H1 (cell line): ENCODE measurements at regions not wholly inside any gene's neighbourhood (a gene's known extent, or its start where the extent isn't known, plus 50 kb on each side); places are given as distances from the start of the nearest gene placed in this dataset.

ENCODE experiments used
- CTCF ChIA-PET: fragments of 300-600 bp; sonication (Branson Sonifier 250); formaldehyde crosslinking; loops from one replicate; lab custom pipeline; 2021; ENCODE audit not compliant: partially characterized antibody; lab: Charles Lee
- POLR2A ChIA-PET: fragments of 300-600 bp; sonication (Branson Sonifier 250); formaldehyde crosslinking; loops from one replicate; lab custom pipeline; 2021; ENCODE audit warnings: inconsistent platforms; ENCODE audit not compliant: partially characterized antibody; lab: Charles Lee
- DNase-seq, 2 experiments: peaks; one replicate each; pipeline versions ENCODE4 v3.0.0 to v3.0.0-alpha.2; 2010 to 2022; ENCODE audit warnings: low spot score in 2 of 2, low read depth in 1 of 2, mixed read lengths in 1 of 2
- FAIRE-seq: peaks from 2 replicates; lab custom pipeline; 2011; peaks lifted over from hg19 to GRCh38; lab: Jason Lieb, UNC
- H2AFZ ChIP-seq: 2 replicates; pipeline ENCODE4 v1.8.1; 2012; ENCODE audit warnings: low read length, inconsistent platforms
- H2AK5ac ChIP-seq: 2 replicates; pipeline ENCODE4 v1.6.1; 2013; ENCODE audit warnings: low read depth, low read length
- H2BK120ac ChIP-seq: replicated peaks from 2 replicates; pipeline ENCODE3; 2013; ENCODE audit warnings: low read depth, low read length, inconsistent platforms
- H2BK12ac ChIP-seq: 2 replicates; pipeline ENCODE4 v1.6.1; 2013; ENCODE audit warnings: low read depth, low read length
- H2BK15ac ChIP-seq: 2 replicates; pipeline ENCODE4 v1.6.1; 2013; ENCODE audit warnings: low read length
- H2BK20ac ChIP-seq: 2 replicates; pipeline ENCODE4 v1.6.1; 2013; ENCODE audit warnings: low read length
- H2BK5ac ChIP-seq: 2 replicates; pipeline ENCODE4 v1.6.1; 2013; ENCODE audit warnings: low read depth, low read length
- H3K14ac ChIP-seq: 2 replicates; pipeline ENCODE4 v1.6.1; 2013; ENCODE audit warnings: inconsistent platforms; ENCODE audit not compliant: insufficient read length
- H3K18ac ChIP-seq: 2 replicates; pipeline ENCODE4 v1.6.1; 2013; ENCODE audit warnings: low read length; ENCODE audit errors: extremely low read depth
- H3K23ac ChIP-seq: 2 replicates; pipeline ENCODE4 v1.6.1; 2013; ENCODE audit warnings: inconsistent platforms; ENCODE audit not compliant: insufficient read length
- H3K23me2 ChIP-seq: 2 replicates; pipeline ENCODE4 v1.6.1; 2013; ENCODE audit warnings: low read depth, low read length
- H3K27ac ChIP-seq: 2 replicates; pipeline ENCODE4 v1.6.1; 2011; ENCODE audit warnings: low read depth, low read length, inconsistent platforms
- H3K27me3 ChIP-seq, 4 experiments: replicated peaks in 1 of 4; 1 replicate in 1 of 4; 2 replicates in 3 of 4; pipeline versions ENCODE4 v1.6.1 to v1.8.1; 2011 to 2013; ENCODE audit warnings: low read length in 3 of 4, mild to moderate bottlenecking in 3 of 4, inconsistent platforms in 2 of 4, mixed read lengths in 2 of 4, moderate library complexity in 1 of 4; ENCODE audit not compliant: control insufficient read depth in 3 of 4, insufficient read depth in 3 of 4; ENCODE audit errors: extremely low read depth in 1 of 4
- H3K36me3 ChIP-seq, 4 experiments: 2 replicates each; pipeline versions ENCODE4 v1.6.1 to v1.8.1; 2011 to 2013; ENCODE audit warnings: mild to moderate bottlenecking in 4 of 4, low read length in 3 of 4, moderate library complexity in 2 of 4, control low read depth in 1 of 4, inconsistent platforms in 1 of 4; ENCODE audit not compliant: insufficient read depth in 4 of 4, control insufficient read depth in 2 of 4
- H3K4ac ChIP-seq: replicated peaks from 2 replicates; pipeline ENCODE3; 2013; ENCODE audit warnings: low read length, low read depth, mixed read lengths, inconsistent platforms; ENCODE audit not compliant: insufficient read length
- H3K4me1 ChIP-seq, 4 experiments: replicated peaks in 1 of 4; 1 replicate in 1 of 4; 2 replicates in 3 of 4; pipeline versions ENCODE4 v1.6.1 to v1.8.1; 2011 to 2013; ENCODE audit warnings: low read length in 3 of 4, inconsistent platforms in 2 of 4, mixed read lengths in 1 of 4; ENCODE audit not compliant: insufficient read depth in 4 of 4, control insufficient read depth in 3 of 4
- H3K4me2 ChIP-seq, 2 experiments: 2 replicates each; pipeline versions ENCODE4 v1.6.1 to v1.8.1; 2011 to 2013; ENCODE audit warnings: low read depth in 2 of 2, low read length in 2 of 2, control low read depth in 1 of 2, inconsistent platforms in 1 of 2, mild to moderate bottlenecking in 1 of 2; ENCODE audit not compliant: insufficient read depth in 1 of 2
- H3K4me3 ChIP-seq, 4 experiments: fragments of 200-600, 300-600 bp in 1 of 4; sonication (generic), shearing (Covaris generic), sonication (Bioruptor Twin) in 1 of 4; 2 replicates each; pipeline versions ENCODE4 v1.5.1 to v1.8.1; 2011 to 2016; ENCODE audit warnings: low read length in 4 of 4, low read depth in 3 of 4, control low read depth in 2 of 4, inconsistent platforms in 2 of 4, mild to moderate bottlenecking in 2 of 4, mixed read lengths in 1 of 4, moderate library complexity in 1 of 4; ENCODE audit not compliant: insufficient read depth in 2 of 4; ENCODE audit errors: extremely low read depth in 1 of 4
- H3K56ac ChIP-seq: replicated peaks from 2 replicates; pipeline ENCODE3; 2013; ENCODE audit warnings: low read depth, mild to moderate bottlenecking, mixed read lengths, low read length, inconsistent platforms; ENCODE audit not compliant: insufficient read length
- H3K79me1 ChIP-seq: 2 replicates; pipeline ENCODE4 v1.6.1; 2013; ENCODE audit warnings: low read depth, low read length, control low read depth
- H3K79me2 ChIP-seq, 2 experiments: 2 replicates each; pipeline versions ENCODE4 v1.6.1 to v1.8.1; 2012 to 2013; ENCODE audit warnings: low read length in 2 of 2, mild to moderate bottlenecking in 2 of 2, inconsistent platforms in 1 of 2; ENCODE audit not compliant: insufficient read depth in 2 of 2, control insufficient read depth in 1 of 2
- H3K9ac ChIP-seq, 4 experiments: replicated peaks in 1 of 4; 1 replicate in 1 of 4; 2 replicates in 3 of 4; pipeline versions ENCODE4 v1.6.1 to v1.8.1; 2011 to 2013; ENCODE audit warnings: low read depth in 3 of 4, low read length in 3 of 4, control low read depth in 2 of 4, mild to moderate bottlenecking in 2 of 4, moderate library complexity in 2 of 4, inconsistent platforms in 1 of 4; ENCODE audit errors: extremely low read depth in 1 of 4
- H3K9me3 ChIP-seq, 2 experiments: 2 replicates each; pipeline versions ENCODE4 v1.6.1 to v1.8.1; 2012 to 2013; ENCODE audit warnings: mild to moderate bottlenecking in 2 of 2, moderate library complexity in 2 of 2, control low read depth in 1 of 2, inconsistent platforms in 1 of 2, low read depth in 1 of 2, low read length in 1 of 2, mixed read lengths in 1 of 2; ENCODE audit not compliant: insufficient read depth in 2 of 2
- H4K20me1 ChIP-seq, 2 experiments: replicated peaks in 1 of 2; 2 replicates each; pipeline versions ENCODE3 to v1.8.1; 2011 to 2013; ENCODE audit warnings: inconsistent platforms in 2 of 2, low read length in 2 of 2, mild to moderate bottlenecking in 1 of 2; ENCODE audit not compliant: insufficient read depth in 2 of 2, control insufficient read depth in 1 of 2
- H4K5ac ChIP-seq: 2 replicates; pipeline ENCODE4 v1.6.1; 2013; ENCODE audit warnings: low read length, low read depth, mixed read lengths, inconsistent platforms; ENCODE audit not compliant: insufficient read length
- H4K8ac ChIP-seq: 2 replicates; pipeline ENCODE4 v1.8.0; 2013; ENCODE audit warnings: mild to moderate bottlenecking, moderate library complexity, low read length, inconsistent platforms; ENCODE audit not compliant: insufficient read depth; ENCODE audit errors: extremely low read depth
- H4K91ac ChIP-seq: replicated peaks from 2 replicates; pipeline ENCODE3; 2013; ENCODE audit warnings: low read length, mixed read lengths, inconsistent platforms; ENCODE audit not compliant: insufficient read length
- PHF8 ChIP-seq: fragments of 200-600 bp; sonication (generic); conservative IDR thresholded peaks from 2 replicates; pipeline ENCODE4 v1.7.1; 2012; ENCODE audit warnings: low read depth, mild to moderate bottlenecking, inconsistent platforms, low read length, moderate library complexity
- WGBS, 2 experiments: shearing (Covaris generic) in 1 of 2; methylation state at CpG; one replicate each; pipeline versions ENCODE4 v1.1.6 to v1.1.7; 2013 to 2015; ENCODE audit warnings: low lambda C conversion rate in 2 of 2, mixed read lengths in 2 of 2, inconsistent platforms in 1 of 2, low coverage in 1 of 2, missing lambda C conversion rate in 1 of 2; ENCODE audit not compliant: insufficient replicate concordance in 2 of 2, insufficient coverage in 1 of 2, insufficient read length in 1 of 2; ENCODE audit errors: extremely low coverage in 1 of 2, missing lambda C conversion rate in 1 of 2; 5-methylcytosine and 5-hydroxymethylcytosine counted together

DNA sequence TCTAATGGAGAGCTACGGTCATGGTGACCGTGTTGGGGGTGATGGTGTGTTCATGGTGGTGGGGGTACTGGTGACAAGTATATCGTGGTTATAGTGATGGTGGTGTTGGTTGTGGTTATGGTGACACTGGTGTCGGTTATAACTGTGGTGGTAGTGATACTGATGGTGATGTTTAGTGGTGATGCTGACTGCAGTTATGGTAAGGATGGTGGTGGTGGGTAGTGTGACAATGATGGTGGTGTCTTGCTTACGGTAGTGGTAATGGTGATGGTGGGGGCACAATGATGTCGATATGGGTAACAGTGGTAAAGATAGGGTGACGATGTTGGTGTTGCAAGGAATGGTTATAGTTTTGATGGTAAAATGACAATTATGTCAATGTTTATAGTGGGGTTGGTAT, 98.9 kb upstream of the SLC2A1 start:
- 91 to 100% methylated on average over 2 to 7 of the region's 7 CpGs for WGBS, 2 experiments
- peak overlapping the region; percentile 25 for H4K91ac ChIP-seq
- H3K56ac ChIP-seq, result no peak overlapping the region
- H4K20me1 ChIP-seq, result no peaks in the 10 kb centered on the region
- no peak overlapping the region for H3K18ac ChIP-seq
- no peak overlapping the region for H4K5ac ChIP-seq
- CTCF ChIA-PET, result no interaction called here
- no peaks in the 10 kb centered on the region for H3K36me3 ChIP-seq
- no peak for DNase-seq
- H3K27me3 ChIP-seq, result no peaks in the 10 kb centered on the region
- no peak overlapping the region for H3K4ac ChIP-seq
- no peak overlapping the region for H3K4me3 ChIP-seq
- no peak overlapping the region for H3K14ac ChIP-seq
- H3K79me1 ChIP-seq, result no peaks in the 10 kb centered on the region
- H3K27ac ChIP-seq, result no peak overlapping the region
- peak overlapping the region; percentile 40; the same call in 1 of the 2 replicates for H2BK5ac ChIP-seq
- peak overlapping the region; percentile 21 for H2BK15ac ChIP-seq
- no peak for TF ChIP-seq PHF8
- TF ChIP-seq, all 59 proteins: peak for 0
- Histone ChIP-seq H2BK20ac (peak overlapping the region; percentile 97), H3K4me2 (no peak overlapping the region), H2BK12ac (peak overlapping the region; percentile 94; the same call in 1 of the 2 replicates), H3K23me2 (peaks cover 5% of the 10 kb centered on the region), H3K4me1 (peaks cover 0 to 11% (median 7%) of the 10 kb centered on the region in 4 experiments; a peak in 5 of 7 replicates), H2AFZ (no peak overlapping the region), H3K9me3 (no peaks in the 10 kb centered on the region), H4K8ac (no peak overlapping the region), H3K79me2 (no peaks in the 10 kb centered on the region), H2BK120ac (no peak overlapping the region), H2AK5ac (peak overlapping the region; percentile 99), H3K9ac (no peak overlapping the region), H3K23ac (no peak overlapping the region)
- no peak for FAIRE-seq
- POLR2A ChIA-PET, result interaction anchor here (1.0 kb wide), 1 partner anchor 103 kb away, joined by 5 read pairs; no protein-coding TSS in a partner anchor
